ENCODE measurements at regions not wholly inside any gene's neighbourhood (a gene's known extent, or its start where the extent isn't known, plus 50 kb on each side); places are given as distances from the start of the nearest gene placed in this dataset.
A peak's percentile ranks its signal among the peaks of the same experiment; 100 is the strongest.

- Histone ChIP-seq H3K4me2 (ENCODE audit: extremely low read depth, insufficient read depth, low read length) (no peak overlapping the region), H3K4me1 (ENCODE audit: control insufficient read depth, extremely low read depth, insufficient read depth, low read length) (no peaks in the 10 kb centered on the region), H3K9ac (ENCODE audit: insufficient read depth, low read length) (no peak overlapping the region), H3K79me2 (ENCODE audit: control insufficient read depth, insufficient read depth, low read length) (no peaks in the 10 kb centered on the region), H4K20me1 (ENCODE audit: control insufficient read depth, extremely low read depth, insufficient read depth, low read length) (no peaks in the 10 kb centered on the region), H3K9me3 (ENCODE audit: control insufficient read depth, insufficient read depth, low read depth, low read length) (no peaks in the 10 kb centered on the region), H2AFZ (ENCODE audit: low read length) (no peak overlapping the region), H3K4me3 (replicated peaks in 1 of 4; ENCODE audit: control extremely low read depth in 1 of 4, insufficient read depth in 1 of 4, low read depth in 3 of 4, low read length in 4 of 4) (no peak overlapping the region), H3K36me3 (ENCODE audit: control insufficient read depth, insufficient read depth, low read length) (no peaks in the 10 kb centered on the region), H3K27me3 (ENCODE audit: control insufficient read depth, insufficient read depth, low read length) (peaks cover under 1% of the 10 kb centered on the region), H3K27ac (ENCODE audit: insufficient read depth, low read length) (no peak overlapping the region)
- TF ChIP-seq EZH2 (IDR thresholded peaks at IDR 0.05; ENCODE audit: low read length, missing control alignments) (no peak), CTCF (conservative IDR thresholded peaks at IDR 0.05 in 1 of 2, IDR thresholded peaks at IDR 0.05 in 1 of 2; ENCODE audit: low read depth in 1 of 2, low read length in 2 of 2) (no peak)
- no peak for DNase-seq (ENCODE audit: low read depth in 2 of 2)
Measured at GRCh38 chr21:41584603-41585176, 76.7 kb upstream of the TMPRSS2 start.

GRCh38 chr21:41583274-41583790 is 75.4 kb upstream of the TMPRSS2 start:
- Histone ChIP-seq H3K9me3 (ENCODE audit: control insufficient read depth, insufficient read depth, low read depth, low read length) (no peaks in the 10 kb centered on the region), H3K9ac (ENCODE audit: insufficient read depth, low read length) (no peak overlapping the region), H3K4me2 (ENCODE audit: extremely low read depth, insufficient read depth, low read length) (no peak overlapping the region), H3K4me1 (ENCODE audit: control insufficient read depth, extremely low read depth, insufficient read depth, low read length) (no peaks in the 10 kb centered on the region), H3K27ac (ENCODE audit: insufficient read depth, low read length) (no peak overlapping the region), H3K36me3 (ENCODE audit: control insufficient read depth, insufficient read depth, low read length) (no peaks in the 10 kb centered on the region), H3K79me2 (ENCODE audit: control insufficient read depth, insufficient read depth, low read length) (no peaks in the 10 kb centered on the region), H3K4me3 (replicated peaks in 1 of 4; ENCODE audit: control extremely low read depth in 1 of 4, insufficient read depth in 1 of 4, low read depth in 3 of 4, low read length in 4 of 4) (no peak overlapping the region), H2AFZ (ENCODE audit: low read length) (no peak overlapping the region), H3K27me3 (ENCODE audit: control insufficient read depth, insufficient read depth, low read length) (peaks cover 2% of the 10 kb centered on the region), H4K20me1 (ENCODE audit: control insufficient read depth, extremely low read depth, insufficient read depth, low read length) (no peaks in the 10 kb centered on the region)
- DNase-seq (ENCODE audit: low read depth in 2 of 2): peak in 1 of 2 donors; percentile 6
- TF ChIP-seq CTCF (conservative IDR thresholded peaks at IDR 0.05 in 1 of 2, IDR thresholded peaks at IDR 0.05 in 1 of 2; ENCODE audit: low read depth in 1 of 2, low read length in 2 of 2) (no peak), EZH2 (IDR thresholded peaks at IDR 0.05; ENCODE audit: low read length, missing control alignments) (no peak)

DNA sequence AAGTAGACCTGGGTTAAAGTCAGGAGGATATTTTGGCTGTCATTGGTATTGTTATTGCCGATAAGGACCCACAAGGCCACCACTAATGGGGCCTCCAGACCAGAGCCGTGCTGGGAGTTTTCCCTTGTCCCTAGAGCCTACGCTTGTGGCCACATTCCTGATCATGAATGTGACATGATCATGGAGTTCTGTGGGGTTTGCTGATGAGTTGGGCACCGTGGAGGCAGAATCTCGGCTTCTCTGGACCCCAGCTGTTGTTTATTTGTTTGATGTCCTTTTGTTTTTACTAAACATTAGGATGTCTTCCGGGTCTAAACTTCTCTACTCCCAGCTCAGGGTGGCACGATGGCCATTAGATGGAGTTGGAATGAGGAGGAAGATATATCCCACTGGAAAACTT is 74.9 kb upstream of the TMPRSS2 start:
- H3K4me3 ChIP-seq (replicated peaks in 1 of 4; ENCODE audit: control extremely low read depth in 1 of 4, insufficient read depth in 1 of 4, low read depth in 3 of 4, low read length in 4 of 4): no peak overlapping the region
- TF ChIP-seq CTCF (conservative IDR thresholded peaks at IDR 0.05 in 1 of 2, IDR thresholded peaks at IDR 0.05 in 1 of 2; ENCODE audit: low read depth in 1 of 2, low read length in 2 of 2) (no peak), EZH2 (IDR thresholded peaks at IDR 0.05; ENCODE audit: low read length, missing control alignments) (no peak)
- H3K4me1 ChIP-seq (ENCODE audit: control insufficient read depth, extremely low read depth, insufficient read depth, low read length): no peaks in the 10 kb centered on the region
- H2AFZ ChIP-seq (ENCODE audit: low read length): no peak overlapping the region
- H3K27ac ChIP-seq (ENCODE audit: insufficient read depth, low read length): no peak overlapping the region
- no peaks in the 10 kb centered on the region for H4K20me1 ChIP-seq (ENCODE audit: control insufficient read depth, extremely low read depth, insufficient read depth, low read length)
- peaks cover 2% of the 10 kb centered on the region for H3K27me3 ChIP-seq (ENCODE audit: control insufficient read depth, insufficient read depth, low read length)
- H3K79me2 ChIP-seq (ENCODE audit: control insufficient read depth, insufficient read depth, low read length): no peaks in the 10 kb centered on the region
- H3K9me3 ChIP-seq (ENCODE audit: control insufficient read depth, insufficient read depth, low read depth, low read length): no peaks in the 10 kb centered on the region
- DNase-seq (ENCODE audit: low read depth in 2 of 2): no peak
- no peak overlapping the region for H3K4me2 ChIP-seq (ENCODE audit: extremely low read depth, insufficient read depth, low read length)
- H3K9ac ChIP-seq (ENCODE audit: insufficient read depth, low read length): no peak overlapping the region
- H3K36me3 ChIP-seq (ENCODE audit: control insufficient read depth, insufficient read depth, low read length): no peaks in the 10 kb centered on the region

Measured in fibroblast of lung (primary cell).